GM12873 (cell line): ENCODE measurements at regions not wholly inside any gene's neighbourhood (a gene's known extent, or its start where the extent isn't known, plus 50 kb on each side); places are given as distances from the start of the nearest gene placed in this dataset.

Source experiments
- TF ChIP-seq, protein P1 (sequence below): IDR thresholded peaks from 2 replicates; pipeline ENCODE4 v1.5.1; 2012; ENCODE audit warnings: low read depth, mild to moderate bottlenecking, moderate library complexity, low read length, control low read depth; ENCODE audit not compliant: insufficient read depth; ENCODE audit errors: missing control alignments

DNA sequence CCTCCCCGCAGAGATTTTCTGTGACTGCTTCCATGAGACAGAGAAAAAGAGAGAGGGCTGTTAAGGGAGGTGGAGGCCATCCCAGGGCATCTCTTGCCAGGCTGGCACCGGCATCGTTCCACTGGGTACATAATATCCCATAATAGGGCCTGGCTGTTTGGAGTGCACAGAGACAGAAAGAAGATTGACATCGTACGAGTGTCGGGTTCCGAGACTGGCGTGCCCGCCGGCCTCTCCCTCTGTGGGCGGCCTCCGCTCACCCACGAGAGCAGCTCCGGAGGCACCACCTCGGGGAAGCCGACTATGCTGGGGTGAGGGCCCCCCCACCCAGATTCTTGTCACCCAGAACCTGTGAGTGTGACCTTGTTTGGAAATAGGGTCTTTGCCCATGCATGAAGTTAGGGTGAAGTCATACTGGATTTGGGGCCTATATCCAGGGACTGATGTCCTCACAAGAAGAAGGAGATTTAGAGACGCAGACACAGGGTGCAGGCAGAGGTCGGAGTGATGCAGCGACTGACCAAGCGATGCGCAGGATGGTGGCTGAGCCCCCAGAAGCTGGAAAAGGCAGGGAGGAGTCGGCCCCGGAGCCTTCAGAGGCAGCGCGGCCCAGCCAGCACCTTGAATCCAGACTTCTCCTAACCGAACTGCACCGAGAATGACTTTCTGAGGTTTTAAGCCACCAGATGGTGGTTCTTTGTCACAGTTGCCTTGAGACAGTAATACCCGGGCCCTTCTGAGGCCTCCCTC is 101.8 kb upstream of the CIBAR2 start:
- TF ChIP-seq, protein P1, sequence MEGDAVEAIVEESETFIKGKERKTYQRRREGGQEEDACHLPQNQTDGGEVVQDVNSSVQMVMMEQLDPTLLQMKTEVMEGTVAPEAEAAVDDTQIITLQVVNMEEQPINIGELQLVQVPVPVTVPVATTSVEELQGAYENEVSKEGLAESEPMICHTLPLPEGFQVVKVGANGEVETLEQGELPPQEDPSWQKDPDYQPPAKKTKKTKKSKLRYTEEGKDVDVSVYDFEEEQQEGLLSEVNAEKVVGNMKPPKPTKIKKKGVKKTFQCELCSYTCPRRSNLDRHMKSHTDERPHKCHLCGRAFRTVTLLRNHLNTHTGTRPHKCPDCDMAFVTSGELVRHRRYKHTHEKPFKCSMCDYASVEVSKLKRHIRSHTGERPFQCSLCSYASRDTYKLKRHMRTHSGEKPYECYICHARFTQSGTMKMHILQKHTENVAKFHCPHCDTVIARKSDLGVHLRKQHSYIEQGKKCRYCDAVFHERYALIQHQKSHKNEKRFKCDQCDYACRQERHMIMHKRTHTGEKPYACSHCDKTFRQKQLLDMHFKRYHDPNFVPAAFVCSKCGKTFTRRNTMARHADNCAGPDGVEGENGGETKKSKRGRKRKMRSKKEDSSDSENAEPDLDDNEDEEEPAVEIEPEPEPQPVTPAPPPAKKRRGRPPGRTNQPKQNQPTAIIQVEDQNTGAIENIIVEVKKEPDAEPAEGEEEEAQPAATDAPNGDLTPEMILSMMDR = no peak

DNA sequence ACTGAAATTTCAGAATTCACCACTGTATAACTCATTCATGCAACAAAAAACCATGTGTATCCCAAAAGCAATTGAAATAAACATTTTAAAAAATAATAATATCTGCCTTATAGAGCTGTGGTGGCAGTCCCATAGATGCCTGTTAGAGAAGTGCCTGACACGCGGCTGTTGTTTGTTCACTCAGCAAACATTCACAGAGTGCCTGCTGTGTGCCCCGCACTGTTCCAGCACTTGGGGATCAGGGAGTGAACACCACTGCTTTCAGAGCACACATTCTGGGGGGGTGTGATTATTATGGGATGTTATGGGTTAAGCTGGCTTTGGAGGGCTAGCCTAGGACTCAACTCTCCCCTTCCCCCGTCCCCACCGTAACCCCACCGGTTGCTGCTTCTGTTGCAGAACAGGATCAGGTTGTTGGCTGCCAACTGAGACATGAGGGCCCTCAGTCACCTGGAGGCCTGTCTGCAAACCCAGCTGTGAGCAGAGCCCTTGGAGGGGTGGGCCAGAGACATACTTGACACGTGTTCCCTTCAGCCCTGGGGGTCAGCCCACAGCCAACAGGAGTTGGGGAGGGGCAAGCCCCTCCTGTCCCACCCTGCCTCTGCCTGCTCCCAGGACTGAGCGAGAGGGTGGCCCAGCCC is 103.3 kb upstream of the CIBAR2 start:
- TF ChIP-seq, protein P1 = no peak

DNA sequence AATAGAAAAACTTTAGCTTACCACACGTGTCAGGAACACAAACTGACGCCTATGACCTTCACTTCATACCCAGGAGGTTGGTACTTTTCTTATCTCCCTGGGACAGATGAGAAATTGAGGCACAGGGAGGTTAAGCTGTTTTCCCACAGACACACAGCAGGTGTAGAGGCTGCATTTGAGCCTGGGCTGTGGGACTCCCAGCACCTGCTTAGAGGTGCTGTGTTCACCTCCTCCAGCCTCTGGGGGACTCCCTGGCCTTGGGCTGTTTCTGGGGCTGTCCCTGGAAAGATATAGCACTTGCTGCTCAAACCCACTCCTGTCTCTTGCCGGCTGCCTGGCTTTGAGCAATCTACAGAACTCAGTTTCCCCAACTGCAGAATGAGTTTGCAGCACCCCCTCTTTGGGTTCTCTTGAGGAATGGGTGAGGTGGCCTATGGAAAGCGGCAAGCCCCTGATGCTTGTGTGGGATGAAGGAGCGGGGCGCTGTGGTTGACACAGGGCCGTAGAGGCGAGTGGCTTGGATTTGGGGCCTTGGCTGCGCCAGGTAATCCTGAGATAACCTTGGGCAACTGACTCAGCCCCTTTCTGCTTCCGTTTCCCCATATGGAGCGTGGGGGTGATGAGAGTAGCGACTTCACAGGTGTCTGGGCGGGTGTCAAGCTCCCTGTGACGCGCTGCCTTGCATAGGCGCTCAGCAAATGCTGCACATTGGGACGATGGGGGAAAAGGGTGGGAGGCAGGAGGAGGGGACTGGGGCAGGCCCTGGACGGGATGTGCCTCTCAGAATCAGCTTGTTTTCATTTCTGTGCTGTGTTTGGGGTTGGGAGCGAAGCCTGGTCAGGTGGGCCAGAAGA is 104.5 kb upstream of the CIBAR2 start:
- TF ChIP-seq, protein P1 = no peak

DNA sequence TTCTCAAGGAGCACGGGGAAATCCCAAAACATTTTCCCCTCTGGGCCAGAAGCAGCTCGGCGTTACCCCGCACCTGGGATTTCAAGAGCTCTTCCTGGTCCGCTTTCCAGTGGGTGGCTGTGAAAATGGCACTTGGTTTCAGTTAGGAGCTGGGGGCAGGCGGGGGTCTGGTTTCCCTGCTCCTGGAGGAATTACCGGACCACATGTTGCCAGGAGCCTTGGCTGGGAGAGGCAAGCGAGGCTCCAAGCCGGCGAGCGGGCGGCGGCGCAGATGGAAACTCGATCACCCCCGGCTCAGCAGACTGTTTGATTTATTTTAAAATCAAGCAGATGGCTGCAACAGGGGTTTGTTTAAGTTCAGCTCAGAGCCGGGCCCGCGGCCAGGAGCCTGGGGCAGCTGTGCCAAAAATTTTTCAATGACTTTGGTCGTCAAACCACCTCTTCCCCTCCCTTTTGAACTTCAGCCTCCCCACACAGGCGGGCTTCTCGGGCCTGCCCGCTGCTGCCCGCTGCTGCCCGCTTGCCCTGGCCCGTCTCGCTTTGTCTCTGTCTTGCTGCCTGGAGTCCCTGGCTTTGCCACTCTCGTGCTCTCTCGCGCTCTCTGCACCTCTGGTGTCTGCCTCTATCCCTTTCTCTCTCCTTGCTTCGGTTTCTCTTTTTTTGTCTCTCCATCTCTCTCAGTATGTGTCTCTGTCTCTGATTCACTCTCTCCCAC is 108.0 kb upstream of the CIBAR2 start:
- TF ChIP-seq, protein P1 = no peak

DNA sequence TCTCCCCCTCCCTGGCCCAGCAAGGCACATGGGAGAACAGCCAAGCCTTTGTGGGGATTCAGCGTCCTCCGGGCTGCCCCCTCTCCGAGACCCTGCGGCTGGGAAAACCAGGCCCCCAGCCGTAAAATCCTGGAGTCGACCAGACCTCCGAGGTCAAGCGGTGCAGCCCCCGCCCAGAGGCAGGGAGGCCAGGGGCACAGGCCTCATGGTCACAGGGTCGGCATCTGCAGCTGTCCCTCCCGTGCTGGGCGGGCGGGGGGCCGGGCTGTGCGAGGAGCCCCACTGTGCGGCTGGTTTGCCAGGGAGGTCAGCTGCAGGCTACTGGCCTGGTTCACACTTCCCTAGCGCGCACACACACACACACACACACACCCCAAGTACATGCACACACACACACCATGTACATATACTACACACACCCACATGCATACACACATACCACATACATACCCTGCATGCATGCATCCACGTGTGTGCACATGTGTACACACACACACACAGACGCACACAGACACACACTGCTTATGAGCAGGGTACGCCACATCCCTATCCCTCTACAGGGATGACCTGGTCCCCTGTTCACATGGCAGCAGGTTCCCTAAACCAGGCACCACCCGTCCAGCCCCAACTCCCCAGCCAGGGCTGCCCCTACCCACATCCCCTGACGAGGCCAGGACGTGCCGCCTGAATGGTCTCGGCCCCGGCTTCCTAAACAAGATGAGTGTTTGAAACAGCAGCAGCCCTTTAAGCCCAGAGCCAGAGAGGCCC is 108.9 kb upstream of the CIBAR2 start:
- TF ChIP-seq, protein P1 = no peak

DNA sequence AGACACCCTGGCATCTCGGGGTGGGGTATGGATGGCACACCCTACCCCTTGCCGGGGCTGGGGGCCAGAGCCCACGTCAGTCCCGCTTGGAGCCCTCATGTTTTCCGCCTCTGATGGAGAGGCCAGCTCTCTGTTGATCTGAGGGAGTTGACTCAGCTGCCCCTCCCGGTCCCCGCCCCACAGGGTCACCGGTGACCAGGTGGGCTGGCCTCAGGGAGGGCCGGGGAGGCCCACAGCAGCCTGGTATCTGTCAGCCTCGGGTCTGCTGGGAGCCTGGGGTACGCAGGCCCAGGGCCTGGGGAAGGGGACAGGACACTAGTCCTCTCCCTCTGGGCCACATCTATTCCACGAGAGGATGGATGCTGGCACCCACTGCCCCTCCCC is 109.5 kb upstream of the CIBAR2 start:
- TF ChIP-seq, protein P1 = no peak
